ENCODE measurements at regions not wholly inside any gene's neighbourhood (a gene's known extent, or its start where the extent isn't known, plus 50 kb on each side); places are given as distances from the start of the nearest gene placed in this dataset.

GRCh38 chr2:6764968-6765723 is 100.6 kb downstream of the CMPK2 start:
- DNase-seq: no peak

DNA sequence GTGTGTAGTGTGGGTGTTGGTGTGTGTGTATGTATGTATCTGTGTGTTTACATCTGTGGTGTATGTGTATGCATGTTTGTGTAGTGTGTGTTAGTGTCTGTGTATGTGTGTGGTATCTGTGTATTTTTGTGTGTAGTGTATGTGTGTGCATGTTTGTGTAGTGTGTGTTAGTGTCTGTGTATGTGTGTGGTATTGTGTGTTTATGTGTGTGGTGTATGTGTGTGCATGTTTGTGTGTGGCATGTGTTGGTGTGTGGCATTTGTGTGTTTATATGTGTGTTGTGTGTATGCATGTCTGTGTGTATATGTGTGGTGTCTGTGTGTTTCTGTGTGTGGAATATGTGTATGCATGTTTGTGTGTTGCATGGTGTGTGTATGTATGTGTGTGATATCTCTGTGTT is 96.4 kb downstream of the CMPK2 start:
- no peak for DNase-seq

DNA sequence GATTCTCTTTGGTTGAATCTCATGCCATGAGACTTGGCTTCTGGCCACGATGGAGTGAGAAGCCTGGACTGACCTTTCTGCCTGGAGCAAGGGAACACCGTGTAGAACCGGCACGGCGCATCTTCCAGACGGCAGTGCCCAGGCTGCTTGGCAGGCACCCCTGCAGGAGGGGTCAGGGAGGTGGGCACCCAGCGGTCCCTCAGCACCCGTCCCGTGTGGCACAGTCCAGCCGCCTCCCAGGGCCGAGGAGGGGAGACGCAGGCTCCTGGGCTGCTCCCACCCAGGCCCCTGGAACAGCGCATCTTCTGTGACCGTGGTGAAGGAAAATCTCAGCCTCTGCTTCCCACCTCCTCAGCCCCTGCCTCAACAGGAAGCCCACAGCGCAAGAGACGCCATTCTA is 95.7 kb downstream of the CMPK2 start:
- no peak for DNase-seq

DNA sequence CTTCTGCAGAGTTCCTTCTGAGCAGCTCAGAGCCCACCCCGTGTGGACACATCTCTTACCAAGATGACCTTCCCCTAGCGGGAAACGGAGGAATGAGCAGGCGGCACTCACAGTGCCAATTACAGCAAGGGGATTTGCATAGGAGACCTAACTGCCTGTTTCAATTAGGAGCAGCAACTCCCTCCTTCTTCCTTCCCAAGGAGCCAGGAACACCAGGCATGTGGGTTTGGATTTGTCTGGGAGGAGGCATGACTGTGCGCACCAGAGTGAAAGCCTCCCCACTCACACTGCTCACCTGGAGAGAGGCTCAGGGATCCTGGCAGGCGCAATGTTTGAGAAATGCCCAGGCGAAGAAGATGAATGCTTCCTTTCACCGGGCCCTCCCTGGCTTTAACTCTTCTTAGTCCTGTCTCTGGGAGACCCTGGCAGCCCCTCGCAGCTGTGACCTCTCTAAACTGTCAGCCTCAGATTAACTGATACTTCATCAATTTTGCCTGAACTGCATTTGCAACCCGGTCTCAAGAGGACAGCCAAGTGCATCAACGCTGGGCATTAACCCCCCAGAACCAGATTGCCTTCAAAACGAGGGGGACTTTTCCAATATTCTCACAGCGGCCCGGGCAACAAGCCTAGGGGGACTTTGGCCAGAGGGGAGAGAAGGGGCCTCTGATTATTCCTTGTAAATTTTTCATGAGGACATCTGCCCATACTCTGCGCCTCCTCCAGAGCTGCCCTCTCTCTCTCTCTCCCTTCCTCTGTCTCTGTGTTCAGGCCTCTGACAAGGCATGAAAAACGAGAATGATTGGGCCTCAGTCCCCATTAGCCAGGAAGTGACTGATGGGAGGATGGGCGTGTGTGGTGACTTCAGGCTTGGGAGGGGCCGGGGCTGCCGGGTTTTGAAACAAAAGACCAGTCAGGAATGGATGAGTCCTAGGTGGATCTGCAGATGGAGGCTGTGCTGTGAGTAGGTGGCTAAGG is 93.8 kb downstream of the CMPK2 start:
- no peak for DNase-seq

- DNase-seq: peak; percentile 57
Measured at GRCh38 chr2:6773007-6773693, 92.6 kb downstream of the CMPK2 start.

DNA sequence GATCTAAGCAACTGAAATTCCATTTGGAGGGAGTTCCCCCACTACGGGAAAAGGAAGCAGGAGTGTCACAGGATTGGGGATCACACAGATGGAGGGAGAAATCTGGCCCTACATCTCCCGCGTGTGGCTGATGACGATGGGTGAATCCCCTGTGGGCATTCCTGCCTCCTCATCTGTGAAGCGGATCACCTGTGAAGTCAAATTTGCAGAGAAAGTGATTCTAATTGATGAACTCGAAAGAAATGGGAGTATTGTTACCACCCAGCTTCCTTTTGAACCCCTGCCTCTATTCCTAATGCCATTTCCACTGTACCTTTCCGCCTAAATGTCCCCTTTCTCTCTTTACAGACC is 92.0 kb downstream of the CMPK2 start:
- DNase-seq: no peak

DNA sequence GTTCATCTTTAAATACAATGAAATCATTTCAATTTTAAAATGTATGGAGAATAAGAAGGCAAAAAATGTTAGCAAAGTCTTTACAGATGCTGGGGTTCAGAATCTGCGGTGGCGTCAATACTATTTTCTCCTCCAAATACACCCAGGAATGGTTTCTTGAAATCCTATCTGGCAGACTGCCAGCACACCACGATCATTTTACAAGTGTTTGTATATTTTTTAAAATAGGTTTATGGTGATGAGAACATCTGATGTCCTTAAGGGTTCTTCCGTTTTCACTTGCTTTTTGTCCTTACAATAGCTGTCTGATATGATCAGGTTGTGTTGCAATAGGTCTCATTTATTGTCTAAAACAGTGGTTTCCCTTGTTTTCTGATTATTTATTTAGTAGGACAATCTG is 89.6 kb downstream of the CMPK2 start:
- no peak for DNase-seq

DNA sequence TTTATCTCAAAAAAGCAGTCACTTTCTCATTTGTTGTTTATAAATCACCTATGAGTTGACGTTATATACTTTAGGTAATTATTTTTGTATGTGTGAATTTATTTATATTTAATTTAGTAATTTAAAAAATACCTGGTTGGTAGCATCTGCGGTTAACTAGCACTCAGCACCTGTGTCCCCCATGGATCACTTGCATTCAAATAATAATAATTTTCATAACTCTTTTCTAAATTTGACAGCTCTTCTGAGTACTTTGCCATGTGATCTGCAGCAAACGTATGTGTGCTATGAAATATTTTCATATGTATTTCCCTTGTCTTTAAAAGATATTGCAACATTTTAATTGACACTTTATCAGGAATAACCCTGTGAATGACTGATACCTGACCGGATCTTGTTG is 88.1 kb downstream of the CMPK2 start:
- DNase-seq: no peak

GRCh38 chr2:6780765-6781274 is 84.9 kb downstream of the CMPK2 start:
- DNase-seq: no peak

- DNase-seq: no peak
Measured at GRCh38 chr2:6782517-6783237, 83.0 kb downstream of the CMPK2 start.

DNA sequence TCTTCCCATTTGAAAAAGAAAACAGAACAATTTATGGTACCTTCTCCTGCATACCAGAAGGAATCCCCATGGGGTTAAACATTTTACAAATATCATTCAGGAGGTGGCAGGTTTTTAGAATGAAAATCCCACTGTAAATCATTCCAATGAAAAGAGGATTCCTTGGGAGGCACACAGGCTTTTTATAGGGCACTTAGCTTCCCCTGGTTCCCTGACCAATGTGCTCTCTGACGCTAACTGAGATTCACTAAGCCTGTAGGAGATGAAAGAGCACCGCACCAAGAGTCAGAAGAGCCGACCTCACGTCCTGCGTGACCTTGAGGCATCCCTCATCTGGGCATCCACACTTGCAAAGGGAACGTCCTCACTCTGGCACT is 82.5 kb downstream of the CMPK2 start:
- no peak for DNase-seq

GRCh38 chr2:6784291-6784690 is 81.4 kb downstream of the CMPK2 start:
- no peak for DNase-seq

- DNase-seq: no peak
Measured at GRCh38 chr2:6785493-6785892, 80.2 kb downstream of the CMPK2 start.

DNA sequence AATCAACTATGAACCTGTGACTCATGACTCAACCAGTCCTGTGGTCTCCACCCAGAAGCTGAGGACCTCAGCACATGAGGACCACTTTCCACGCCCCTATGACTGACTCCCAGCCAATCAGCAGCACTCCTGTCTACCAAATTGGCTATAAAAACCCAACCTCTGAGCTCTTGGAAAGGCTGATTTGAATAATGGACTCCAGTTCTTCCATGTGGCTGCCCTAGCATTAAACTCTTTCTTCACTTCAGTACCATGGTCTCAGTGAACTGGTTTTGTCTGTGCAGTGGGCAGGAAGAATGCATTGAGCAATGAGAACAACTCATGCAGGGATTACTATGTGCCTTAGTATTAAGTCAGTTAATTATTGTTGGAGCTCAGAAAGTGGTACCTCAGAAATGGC is 78.3 kb downstream of the CMPK2 start:
- no peak for DNase-seq

- DNase-seq: no peak
Measured at GRCh38 chr2:6788614-6789013, 77.1 kb downstream of the CMPK2 start.

- no peak for DNase-seq
Measured at GRCh38 chr2:6789559-6790138, 76.1 kb downstream of the CMPK2 start.

- DNase-seq: no peak
Measured at GRCh38 chr2:6791682-6792081, 74.0 kb downstream of the CMPK2 start.

DNA sequence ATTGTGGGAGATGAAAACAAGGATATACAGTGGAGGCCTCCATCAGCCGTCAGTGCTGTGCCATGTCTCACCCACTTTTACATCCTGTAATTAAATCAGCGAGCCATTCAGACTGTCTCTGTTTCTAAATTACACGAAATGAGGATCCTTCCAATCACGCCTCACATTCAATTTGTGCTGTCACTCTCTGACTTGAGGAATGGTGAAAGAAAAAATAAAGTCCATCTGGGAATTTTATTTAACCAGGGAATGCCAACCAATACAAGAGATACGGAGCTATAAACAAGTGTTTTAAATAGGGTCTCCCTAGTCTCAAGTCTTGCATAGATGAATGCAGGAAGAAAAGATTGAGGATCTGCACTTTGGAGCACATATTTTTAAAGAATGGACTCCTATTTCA is 72.8 kb downstream of the CMPK2 start:
- DNase-seq: no peak

GRCh38 chr2:6793371-6793770 is 72.3 kb downstream of the CMPK2 start:
- no peak for DNase-seq

DNA sequence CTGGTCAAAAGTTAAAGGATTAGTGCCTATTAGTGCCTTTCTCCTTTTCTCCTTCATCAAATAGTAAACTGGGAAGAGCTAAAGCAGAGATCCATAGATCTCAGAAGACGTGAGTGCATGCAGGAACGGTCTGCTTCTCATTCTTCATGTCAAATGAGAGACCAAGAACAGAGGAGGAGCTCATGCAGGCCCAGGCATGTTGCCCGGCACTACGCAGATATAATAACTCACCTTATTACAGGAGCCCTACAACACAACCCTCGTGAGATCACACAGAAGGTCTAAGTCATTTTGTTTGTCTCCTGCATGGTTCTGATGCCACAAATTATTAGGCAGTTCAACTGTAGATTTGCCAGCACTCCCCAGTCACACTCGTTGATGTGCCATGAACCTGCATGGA is 71.8 kb downstream of the CMPK2 start:
- DNase-seq: no peak

DNA sequence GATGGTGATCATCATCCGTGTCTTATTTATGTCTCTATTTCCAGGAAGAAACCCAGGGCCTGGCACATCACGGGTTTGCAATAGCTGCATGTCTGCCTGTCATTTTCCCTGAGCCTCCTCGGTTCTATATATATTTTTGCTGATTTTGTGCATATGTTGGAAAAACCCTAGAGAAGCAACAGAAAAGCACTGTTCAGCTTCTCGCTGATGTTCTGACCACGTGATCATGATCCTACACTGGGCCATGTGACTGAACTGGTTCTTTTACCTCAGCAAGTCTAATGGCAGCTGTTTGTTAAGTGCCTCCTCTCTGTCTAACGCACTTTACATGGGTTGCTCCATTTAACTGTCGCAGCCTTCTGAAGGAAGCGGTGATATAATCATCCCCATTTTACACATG is 71.3 kb downstream of the CMPK2 start:
- no peak for DNase-seq

All from 8988T (cell line).